NB4 (cell line): ENCODE measurements at regions not wholly inside any gene's neighbourhood (a gene's known extent, or its start where the extent isn't known, plus 50 kb on each side); places are given as distances from the start of the nearest gene placed in this dataset.

Experiments used
- DNase-seq: peaks from one replicate; pipeline ENCODE4 v3.0.0; 2010; ENCODE audit warnings: low read depth
- H3K4me3 ChIP-seq: one replicate; pipeline ENCODE4 v1.5.1; 2011; ENCODE audit warnings: mild to moderate bottlenecking, low read depth, low read length, moderate library complexity
- MYC ChIP-seq: IDR thresholded peaks from 2 replicates; pipeline ENCODE4 v1.6.1; 2011; ENCODE audit warnings: low read depth, low read length
- POLR2A ChIP-seq: IDR thresholded peaks from 2 replicates; pipeline ENCODE4 v1.6.1; 2011; ENCODE audit warnings: mild to moderate bottlenecking; ENCODE audit not compliant: insufficient read length; ENCODE audit errors: extremely low read depth
- TF ChIP-seq, protein P1 (sequence below): IDR thresholded peaks from 2 replicates; pipeline ENCODE4 v1.6.1; 2011; ENCODE audit warnings: low read depth, low read length
- TF ChIP-seq, protein P2 (sequence below): IDR thresholded peaks from one replicate; pipeline ENCODE4 v1.5.1; 2012; ENCODE audit warnings: low read depth, low read length

DNA sequence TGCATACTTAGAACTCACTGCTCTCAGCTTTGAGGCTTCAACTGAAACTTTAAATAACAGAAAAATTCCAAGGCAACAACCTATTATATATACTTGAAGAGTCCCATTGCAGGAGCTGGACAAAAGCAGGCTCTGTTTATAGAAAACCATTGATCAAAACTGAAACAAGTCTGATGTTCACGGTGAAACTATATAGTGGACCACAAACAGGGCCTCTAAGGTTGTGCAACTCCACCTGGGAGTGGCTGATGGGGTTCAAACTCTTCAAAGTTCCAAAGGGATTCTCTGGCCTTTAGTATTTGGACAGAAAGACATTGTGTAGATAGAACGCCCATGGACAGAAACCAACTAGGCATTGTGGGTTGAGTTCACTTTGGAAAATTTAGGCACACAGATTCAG is 140.3 kb downstream of the ZC3H11B start:
- TF ChIP-seq MYC: no peak
- TF ChIP-seq, protein P1, sequence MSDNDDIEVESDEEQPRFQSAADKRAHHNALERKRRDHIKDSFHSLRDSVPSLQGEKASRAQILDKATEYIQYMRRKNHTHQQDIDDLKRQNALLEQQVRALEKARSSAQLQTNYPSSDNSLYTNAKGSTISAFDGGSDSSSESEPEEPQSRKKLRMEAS: no peak
- no peak for TF ChIP-seq POLR2A
- TF ChIP-seq, protein P2, sequence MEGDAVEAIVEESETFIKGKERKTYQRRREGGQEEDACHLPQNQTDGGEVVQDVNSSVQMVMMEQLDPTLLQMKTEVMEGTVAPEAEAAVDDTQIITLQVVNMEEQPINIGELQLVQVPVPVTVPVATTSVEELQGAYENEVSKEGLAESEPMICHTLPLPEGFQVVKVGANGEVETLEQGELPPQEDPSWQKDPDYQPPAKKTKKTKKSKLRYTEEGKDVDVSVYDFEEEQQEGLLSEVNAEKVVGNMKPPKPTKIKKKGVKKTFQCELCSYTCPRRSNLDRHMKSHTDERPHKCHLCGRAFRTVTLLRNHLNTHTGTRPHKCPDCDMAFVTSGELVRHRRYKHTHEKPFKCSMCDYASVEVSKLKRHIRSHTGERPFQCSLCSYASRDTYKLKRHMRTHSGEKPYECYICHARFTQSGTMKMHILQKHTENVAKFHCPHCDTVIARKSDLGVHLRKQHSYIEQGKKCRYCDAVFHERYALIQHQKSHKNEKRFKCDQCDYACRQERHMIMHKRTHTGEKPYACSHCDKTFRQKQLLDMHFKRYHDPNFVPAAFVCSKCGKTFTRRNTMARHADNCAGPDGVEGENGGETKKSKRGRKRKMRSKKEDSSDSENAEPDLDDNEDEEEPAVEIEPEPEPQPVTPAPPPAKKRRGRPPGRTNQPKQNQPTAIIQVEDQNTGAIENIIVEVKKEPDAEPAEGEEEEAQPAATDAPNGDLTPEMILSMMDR: no peak
- H3K4me3 ChIP-seq: no peak overlapping the region
- no peak for DNase-seq

DNA sequence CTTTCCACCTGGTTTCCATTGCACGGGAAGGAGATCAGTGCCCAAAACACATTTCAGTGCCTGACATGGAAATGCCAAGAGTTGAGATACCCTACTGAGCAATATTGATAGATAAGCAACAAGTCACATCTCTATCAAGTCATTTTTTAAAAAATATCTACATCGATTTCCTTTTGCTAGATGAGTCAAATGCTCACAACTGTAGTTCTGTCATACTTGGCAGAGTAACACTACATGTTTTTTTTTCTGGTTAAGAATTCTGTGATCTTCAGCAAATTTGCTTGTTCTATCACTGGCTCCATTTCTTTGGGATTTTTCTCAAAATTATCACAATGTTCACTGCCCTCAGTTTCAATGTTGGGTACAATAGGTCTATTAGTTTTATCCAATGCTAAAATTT is 145.4 kb downstream of the ZC3H11B start:
- TF ChIP-seq, protein P2: no peak
- TF ChIP-seq POLR2A (no peak), MYC (no peak)
- TF ChIP-seq, protein P1: no peak
- no peak overlapping the region for H3K4me3 ChIP-seq
- no peak for DNase-seq

DNA sequence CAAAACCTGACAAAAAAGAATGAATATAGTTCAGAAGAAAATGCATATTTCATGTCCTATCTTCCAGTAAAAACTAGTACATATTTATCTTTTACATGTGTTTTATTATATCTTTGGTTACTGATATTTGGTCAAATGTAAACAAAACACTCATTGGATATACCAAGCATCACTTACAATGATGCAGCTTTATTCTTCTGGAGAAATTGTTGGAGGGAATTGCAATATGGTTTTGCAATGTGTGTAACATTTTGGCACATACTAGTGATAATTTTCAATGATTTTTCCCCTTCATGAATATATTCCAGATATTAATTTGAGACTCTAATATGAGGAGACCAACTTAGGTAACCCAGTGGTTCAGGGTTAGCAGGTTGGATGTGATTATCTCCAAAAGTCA is 146.1 kb downstream of the ZC3H11B start:
- DNase-seq: no peak
- TF ChIP-seq, protein P2: no peak
- TF ChIP-seq POLR2A (no peak), MYC (no peak)
- TF ChIP-seq, protein P1: no peak

DNA sequence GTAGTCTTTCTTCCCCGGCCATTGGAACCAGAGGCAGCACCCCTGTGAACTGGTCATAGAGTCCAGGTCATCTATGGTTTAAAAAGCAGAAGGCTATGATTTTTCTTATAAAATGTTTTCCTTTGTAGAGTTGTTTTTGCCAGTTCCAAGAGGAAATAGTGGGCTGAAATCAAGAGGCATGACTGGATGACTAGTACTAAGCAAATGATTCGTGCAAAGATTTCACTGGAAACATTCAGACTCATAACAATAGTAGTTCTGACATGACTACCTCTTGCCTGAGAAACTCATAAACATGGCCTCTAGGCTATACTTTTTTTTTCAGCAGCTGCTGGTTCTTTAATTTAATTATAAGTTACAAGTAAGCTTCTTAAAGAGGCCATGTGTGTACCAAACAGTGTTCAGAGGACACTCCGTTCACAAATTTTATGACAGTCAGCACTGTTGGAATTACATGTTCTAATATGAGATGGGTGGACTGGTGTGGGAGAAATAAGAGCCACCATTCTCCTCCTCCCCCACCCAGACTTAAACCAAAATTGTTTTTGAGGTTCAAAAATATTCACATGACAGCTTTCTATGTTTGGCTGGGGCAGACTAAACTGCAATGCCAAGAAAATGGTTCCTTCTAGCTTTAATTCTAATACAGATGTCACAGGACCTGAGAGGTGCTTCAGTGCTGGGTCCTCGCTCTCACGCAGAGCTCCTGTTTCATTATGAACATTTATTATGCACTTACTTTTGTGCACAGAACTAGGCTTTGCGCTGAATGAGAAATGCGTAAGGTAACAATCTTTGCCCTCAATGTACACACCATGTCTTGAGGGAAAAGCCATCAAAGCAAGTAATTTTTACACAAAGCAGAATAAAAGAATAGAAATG is 147.5 kb downstream of the ZC3H11B start:
- TF ChIP-seq, protein P1: no peak
- TF ChIP-seq MYC (no peak), POLR2A (no peak)
- TF ChIP-seq, protein P2: no peak
- no peak for DNase-seq
- H3K4me3 ChIP-seq: no peak overlapping the region

More for the DNA sequence above, 146.1 kb downstream of the ZC3H11B start:
- H3K4me3 ChIP-seq: no peak overlapping the region

DNA sequence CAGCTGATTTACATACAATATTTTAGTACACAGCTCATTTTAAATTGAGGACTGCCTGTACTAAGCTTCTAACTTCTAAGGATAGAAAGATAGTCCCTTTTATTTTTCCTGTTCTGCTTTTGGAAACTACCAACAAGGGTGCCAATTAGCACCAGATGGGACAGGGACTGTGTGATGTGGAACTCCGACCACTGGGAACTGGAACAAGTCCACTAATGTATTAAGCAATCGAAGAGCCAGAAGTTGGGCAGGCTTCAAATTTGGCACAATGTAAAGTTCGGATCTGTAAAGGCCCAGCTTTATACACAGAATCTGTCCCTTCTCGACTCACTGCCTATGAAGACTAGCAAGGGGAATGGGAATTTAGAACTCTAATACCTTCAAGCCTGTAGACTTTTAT is 149.3 kb downstream of the ZC3H11B start:
- TF ChIP-seq, protein P2: no peak
- no peak for TF ChIP-seq MYC
- no peak for TF ChIP-seq POLR2A
- DNase-seq: no peak
- no peak overlapping the region for H3K4me3 ChIP-seq
